MCF 10A (cell line): ENCODE measurements at regions not wholly inside any gene's neighbourhood (a gene's known extent, or its start where the extent isn't known, plus 50 kb on each side); places are given as distances from the start of the nearest gene placed in this dataset.

Experiments used
- BruUV-seq: library from RNA; stranded (reverse); fragments of 400-500 nt; replicated peaks from 2 replicates; lab custom pipeline; 2021; lab: Mats Ljungman, UMichigan
- CTCF ChIA-PET: fragments of 300-600 bp; sonication (Branson Sonifier 250); formaldehyde crosslinking; extraction: SDS; loops from one replicate; lab custom pipeline; 2021; ENCODE audit warnings: antibody characterized with exemption, inconsistent platforms; lab: Yijun Ruan, JAX
- POLR2A ChIA-PET: fragments of 300-600, 350-650 bp; sonication (Branson Sonifier 250); formaldehyde crosslinking; extraction: SDS; loops from one replicate; lab custom pipeline; 2020; ENCODE audit warnings: antibody characterized with exemption, inconsistent platforms; lab: Yijun Ruan, JAX
- DNase-seq: peaks from one replicate; pipeline ENCODE4 v3.0.0-alpha.2; 2018; ENCODE audit not compliant: unreplicated experiment
- H3K27ac Mint-ChIP-seq: one replicate; pipeline ENCODE4 v1.8.0; 2022; ENCODE audit warnings: mild to moderate bottlenecking, low read depth, mixed read lengths; ENCODE audit not compliant: unreplicated experiment
- H3K27me3 Mint-ChIP-seq: one replicate; pipeline ENCODE4 v1.8.0; 2022; ENCODE audit warnings: mixed read lengths; ENCODE audit not compliant: insufficient read depth, unreplicated experiment
- H3K36me3 Mint-ChIP-seq: one replicate; pipeline ENCODE4 v1.8.0; 2022; ENCODE audit warnings: mild to moderate bottlenecking, moderate library complexity, mixed read lengths; ENCODE audit not compliant: insufficient read depth, unreplicated experiment
- H3K4me1 Mint-ChIP-seq: one replicate; pipeline ENCODE4 v1.8.0; 2022; ENCODE audit warnings: mixed read lengths; ENCODE audit not compliant: insufficient read depth, unreplicated experiment
- H3K4me3 Mint-ChIP-seq: one replicate; pipeline ENCODE4 v1.8.0; 2022; ENCODE audit warnings: mild to moderate bottlenecking, moderate library complexity, mixed read lengths; ENCODE audit not compliant: unreplicated experiment
- H3K9me3 Mint-ChIP-seq: one replicate; pipeline ENCODE4 v1.8.0; 2022; ENCODE audit warnings: mixed read lengths; ENCODE audit not compliant: unreplicated experiment
- intact Hi-C: fragments of 100-400 bp; cut with micrococcal nuclease; formaldehyde crosslinking; loops from 2 replicates; pipeline ENCODE4 v1.14.1; 2022
- TF ChIP-seq, protein P1 (sequence below): fragments of 200-600 bp; IDR thresholded peaks from one replicate; pipeline ENCODE4 v1.8.0; 2022; ENCODE audit warnings: antibody characterized with exemption, mild to moderate bottlenecking; ENCODE audit not compliant: unreplicated experiment

DNA sequence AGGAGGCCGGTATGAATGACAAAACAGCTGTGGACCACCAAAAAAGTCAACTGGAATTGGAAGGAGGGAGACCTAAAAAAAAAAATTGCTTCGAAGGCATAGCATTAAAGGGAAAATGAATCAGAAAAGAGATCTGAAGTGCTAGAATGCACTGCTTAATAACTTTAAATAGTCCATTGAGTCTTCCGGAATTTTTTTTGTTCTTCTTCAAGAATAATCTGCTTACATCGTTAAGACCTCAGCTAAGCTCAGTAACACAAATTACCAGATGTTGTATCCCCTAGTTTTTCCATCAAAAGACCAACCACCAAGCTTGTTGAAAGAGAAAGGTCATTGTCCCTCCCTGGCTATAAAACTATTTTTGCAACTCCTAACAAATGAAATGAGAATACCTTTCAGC, 560.5 kb downstream of the NR2F2 start:
- no TSS peak for BruUV-seq
- DNase-seq, result no peak
- Mint-ChIP-seq H3K4me1 (peaks cover 16% of the 10 kb centered on the region), H3K27ac (no peak overlapping the region), H3K4me3 (no peak overlapping the region), H3K27me3 (no peaks in the 10 kb centered on the region), H3K36me3 (no peaks in the 10 kb centered on the region), H3K9me3 (no peaks in the 10 kb centered on the region)
- intact Hi-C loops, result loop anchor here (5.0 kb wide), 2 partner anchors 164 to 356 kb away; no protein-coding TSS in a partner anchor
- TF ChIP-seq, protein P1, sequence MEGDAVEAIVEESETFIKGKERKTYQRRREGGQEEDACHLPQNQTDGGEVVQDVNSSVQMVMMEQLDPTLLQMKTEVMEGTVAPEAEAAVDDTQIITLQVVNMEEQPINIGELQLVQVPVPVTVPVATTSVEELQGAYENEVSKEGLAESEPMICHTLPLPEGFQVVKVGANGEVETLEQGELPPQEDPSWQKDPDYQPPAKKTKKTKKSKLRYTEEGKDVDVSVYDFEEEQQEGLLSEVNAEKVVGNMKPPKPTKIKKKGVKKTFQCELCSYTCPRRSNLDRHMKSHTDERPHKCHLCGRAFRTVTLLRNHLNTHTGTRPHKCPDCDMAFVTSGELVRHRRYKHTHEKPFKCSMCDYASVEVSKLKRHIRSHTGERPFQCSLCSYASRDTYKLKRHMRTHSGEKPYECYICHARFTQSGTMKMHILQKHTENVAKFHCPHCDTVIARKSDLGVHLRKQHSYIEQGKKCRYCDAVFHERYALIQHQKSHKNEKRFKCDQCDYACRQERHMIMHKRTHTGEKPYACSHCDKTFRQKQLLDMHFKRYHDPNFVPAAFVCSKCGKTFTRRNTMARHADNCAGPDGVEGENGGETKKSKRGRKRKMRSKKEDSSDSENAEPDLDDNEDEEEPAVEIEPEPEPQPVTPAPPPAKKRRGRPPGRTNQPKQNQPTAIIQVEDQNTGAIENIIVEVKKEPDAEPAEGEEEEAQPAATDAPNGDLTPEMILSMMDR, result no peak
- POLR2A ChIA-PET, result interaction anchor here (0.7 to 1.0 kb wide), 4 partner anchors 122 to 791 kb away, joined by 3 to 5 read pairs (median 4); no protein-coding TSS in a partner anchor
- CTCF ChIA-PET, result interaction anchor here (0.5 to 1.8 kb wide), 11 partner anchors 13 to 1630 kb away, joined by 3 to 6 read pairs (median 4); no protein-coding TSS in a partner anchor

DNA sequence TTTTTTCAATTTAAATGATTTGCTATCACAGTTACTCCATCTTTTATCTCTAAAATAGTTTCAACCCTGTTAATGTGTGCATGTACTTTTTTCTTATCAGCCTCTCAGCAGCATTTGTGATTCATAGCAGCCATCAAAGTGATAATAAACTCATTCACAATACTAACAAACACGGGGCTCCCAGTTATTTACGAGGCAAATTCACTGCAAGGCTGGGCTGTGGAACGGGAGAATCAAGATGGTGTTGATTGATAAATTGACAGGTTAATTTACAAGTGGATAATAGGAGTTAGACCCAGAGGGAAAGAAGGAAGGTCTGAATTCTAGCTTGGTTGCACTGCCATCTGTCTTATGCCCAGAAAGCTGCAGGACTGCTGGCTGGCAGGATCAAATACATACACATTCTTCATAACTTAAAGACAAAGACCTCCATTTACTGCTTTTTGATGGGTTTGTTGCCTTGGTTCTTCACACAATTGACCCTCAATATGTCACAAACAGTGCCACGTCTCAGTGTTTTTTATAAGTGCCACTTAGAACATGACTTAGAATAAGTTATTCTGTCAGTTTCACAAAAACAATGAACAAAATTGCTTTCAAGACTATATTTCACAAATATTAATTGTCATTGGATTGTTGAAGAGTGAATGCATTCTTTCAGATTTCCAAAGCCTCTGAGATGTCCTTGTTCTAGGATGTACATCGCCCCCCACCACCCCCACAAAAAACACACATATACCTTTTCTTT, 562.8 kb downstream of the NR2F2 start:
- intact Hi-C loops, result loop anchor here (1.0 to 5.0 kb wide), 5 partner anchors 166 to 566 kb away; no protein-coding TSS in a partner anchor
- DNase-seq, result peak; percentile 49
- CTCF ChIA-PET, result interaction anchor here (0.6 to 1.8 kb wide), 20 partner anchors 8 to 1659 kb away, joined by 3 to 11 read pairs (median 4); no protein-coding TSS in a partner anchor
- Mint-ChIP-seq H3K9me3 (no peaks in the 10 kb centered on the region), H3K36me3 (no peaks in the 10 kb centered on the region), H3K4me1 (peaks cover 9% of the 10 kb centered on the region), H3K27me3 (no peaks in the 10 kb centered on the region), H3K4me3 (no peak overlapping the region), H3K27ac (no peak overlapping the region)
- TF ChIP-seq, protein P1, result peak; percentile 62
- no TSS peak for BruUV-seq
- POLR2A ChIA-PET, result interaction anchor here (0.5 to 1.0 kb wide), 3 partner anchors 309 to 536 kb away, joined by 3 to 4 read pairs (median 3); no protein-coding TSS in a partner anchor

DNA sequence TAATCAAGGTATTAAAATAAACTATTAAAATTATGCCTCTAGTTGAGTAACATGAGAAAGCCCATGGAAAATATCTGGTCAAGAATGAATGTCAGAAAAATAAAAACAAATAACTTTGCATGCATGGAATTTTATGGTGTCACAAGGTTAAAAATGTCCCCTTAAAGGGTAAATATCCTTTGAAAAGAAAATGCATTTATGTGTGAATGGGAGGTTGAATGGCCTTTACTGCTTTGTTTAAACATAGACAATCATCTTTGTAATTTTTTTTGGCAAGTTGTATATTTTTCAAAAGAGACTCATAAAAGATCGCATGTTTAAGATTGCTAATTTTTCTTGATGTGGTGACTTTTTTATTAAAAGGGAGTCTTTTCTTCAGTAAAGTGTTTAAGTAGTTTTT, 564.2 kb downstream of the NR2F2 start:
- H3K9me3 Mint-ChIP-seq, result no peaks in the 10 kb centered on the region
- H3K4me3 Mint-ChIP-seq, result no peak overlapping the region
- no peaks in the 10 kb centered on the region for H3K4me1 Mint-ChIP-seq
- no peak overlapping the region for H3K27ac Mint-ChIP-seq
- no TSS peak for BruUV-seq
- POLR2A ChIA-PET, result no interaction called here
- TF ChIP-seq, protein P1, result no peak
- no peak for DNase-seq
- intact Hi-C loops, result loop anchor here (5.0 kb wide), 2 partner anchors 167 to 353 kb away; no protein-coding TSS in a partner anchor
- CTCF ChIA-PET, result no interaction called here
- H3K36me3 Mint-ChIP-seq, result no peaks in the 10 kb centered on the region
- no peaks in the 10 kb centered on the region for H3K27me3 Mint-ChIP-seq

DNA sequence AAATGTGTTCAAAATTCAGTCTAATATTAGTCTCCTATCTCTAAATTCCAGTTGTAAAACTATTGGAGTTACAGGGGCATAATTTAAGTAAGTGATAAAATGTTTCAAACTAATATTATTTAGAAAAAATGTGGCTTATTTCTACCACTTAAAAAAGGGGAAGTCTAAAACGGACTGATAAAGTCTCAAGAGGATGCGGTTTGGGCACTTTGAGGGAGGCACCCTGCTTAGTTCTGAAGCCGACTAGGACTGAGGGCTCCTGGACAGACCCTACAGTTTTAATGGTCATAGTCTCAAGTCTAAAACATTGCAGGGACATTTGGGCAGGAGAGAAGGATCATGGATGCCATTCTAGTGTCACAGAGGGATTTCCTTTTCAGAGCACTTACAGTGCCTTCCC, 566.3 kb downstream of the NR2F2 start:
- POLR2A ChIA-PET, result interaction anchor here (0.6 kb wide), 1 partner anchor 14 kb away, joined by 3 read pairs; no protein-coding TSS in a partner anchor
- TF ChIP-seq, protein P1, result no peak
- Mint-ChIP-seq H3K27me3 (peaks cover 11% of the 10 kb centered on the region), H3K36me3 (no peaks in the 10 kb centered on the region), H3K4me3 (no peak overlapping the region), H3K27ac (no peak overlapping the region), H3K4me1 (no peaks in the 10 kb centered on the region), H3K9me3 (peaks cover 8% of the 10 kb centered on the region)
- CTCF ChIA-PET, result interaction anchor here (0.6 to 1.3 kb wide), 4 partner anchors 315 to 859 kb away, joined by 3 to 4 read pairs (median 3); no protein-coding TSS in a partner anchor
- no peak for DNase-seq
- no TSS peak for BruUV-seq
- intact Hi-C loops, result no loop called here
